Cardiac muscle cell (in vitro differentiated cells and primary cell): ENCODE measurements at regions not wholly inside any gene's neighbourhood (a gene's known extent, or its start where the extent isn't known, plus 50 kb on each side); places are given as distances from the start of the nearest gene placed in this dataset.

Experiments
- DNase-seq, 2 donors: peaks; one replicate each; pipeline versions ENCODE4 v3.0.0 to v3.0.0-alpha.2; 2010 to 2017; ENCODE audit warnings: low read depth in 1 of 2, low spot score in 1 of 2
- H3K27ac ChIP-seq: fragments of 200-600 bp; sonication (generic); 2 replicates; pipeline ENCODE4 v1.5.1; 2016
- H3K27me3 ChIP-seq: fragments of 200-600 bp; sonication (generic); 2 replicates; pipeline ENCODE4 v1.6.0; 2016; ENCODE audit warnings: control low read depth
- H3K36me3 ChIP-seq: fragments of 200-600 bp; sonication (generic); 2 replicates; pipeline ENCODE4 v1.5.1; 2016; ENCODE audit warnings: control low read depth
- H3K4me1 ChIP-seq: fragments of 200-600 bp; sonication (generic); 2 replicates; pipeline ENCODE4 v1.8.1; 2017; ENCODE audit warnings: low read depth, mild to moderate bottlenecking, mixed run types
- H3K4me3 ChIP-seq: fragments of 200-600 bp; sonication (generic); 2 replicates; pipeline ENCODE4 v1.5.1; 2016; ENCODE audit warnings: mild to moderate bottlenecking
- H3K9me3 ChIP-seq: fragments of 200-600 bp; sonication (generic); 2 replicates; pipeline ENCODE4 v1.5.1; 2017; ENCODE audit warnings: low read depth, mild to moderate bottlenecking, control low read depth
- TF ChIP-seq, protein P1 (sequence below): IDR thresholded peaks from 2 replicates; pipeline ENCODE4 v1.5.1; 2012; ENCODE audit warnings: low read depth, mild to moderate bottlenecking, low read length

GRCh38 chr2:151197184-151198108 is 64.2 kb downstream of the RBM43 start:
- no peak overlapping the region for H3K27ac ChIP-seq
- TF ChIP-seq, protein P1, sequence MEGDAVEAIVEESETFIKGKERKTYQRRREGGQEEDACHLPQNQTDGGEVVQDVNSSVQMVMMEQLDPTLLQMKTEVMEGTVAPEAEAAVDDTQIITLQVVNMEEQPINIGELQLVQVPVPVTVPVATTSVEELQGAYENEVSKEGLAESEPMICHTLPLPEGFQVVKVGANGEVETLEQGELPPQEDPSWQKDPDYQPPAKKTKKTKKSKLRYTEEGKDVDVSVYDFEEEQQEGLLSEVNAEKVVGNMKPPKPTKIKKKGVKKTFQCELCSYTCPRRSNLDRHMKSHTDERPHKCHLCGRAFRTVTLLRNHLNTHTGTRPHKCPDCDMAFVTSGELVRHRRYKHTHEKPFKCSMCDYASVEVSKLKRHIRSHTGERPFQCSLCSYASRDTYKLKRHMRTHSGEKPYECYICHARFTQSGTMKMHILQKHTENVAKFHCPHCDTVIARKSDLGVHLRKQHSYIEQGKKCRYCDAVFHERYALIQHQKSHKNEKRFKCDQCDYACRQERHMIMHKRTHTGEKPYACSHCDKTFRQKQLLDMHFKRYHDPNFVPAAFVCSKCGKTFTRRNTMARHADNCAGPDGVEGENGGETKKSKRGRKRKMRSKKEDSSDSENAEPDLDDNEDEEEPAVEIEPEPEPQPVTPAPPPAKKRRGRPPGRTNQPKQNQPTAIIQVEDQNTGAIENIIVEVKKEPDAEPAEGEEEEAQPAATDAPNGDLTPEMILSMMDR: no peak
- no peaks in the 10 kb centered on the region for H3K9me3 ChIP-seq
- no peak for DNase-seq
- H3K27me3 ChIP-seq: no peaks in the 10 kb centered on the region
- no peak overlapping the region for H3K4me3 ChIP-seq
- H3K36me3 ChIP-seq: no peaks in the 10 kb centered on the region
- no peaks in the 10 kb centered on the region for H3K4me1 ChIP-seq

- Histone ChIP-seq H3K27me3 (no peaks in the 10 kb centered on the region), H3K4me1 (no peaks in the 10 kb centered on the region), H3K27ac (no peak overlapping the region), H3K4me3 (no peak overlapping the region), H3K9me3 (no peaks in the 10 kb centered on the region), H3K36me3 (no peaks in the 10 kb centered on the region)
- no peak for DNase-seq
- TF ChIP-seq, protein P1: no peak
Measured at GRCh38 chr2:151193576-151193975, 68.1 kb downstream of the RBM43 start.

DNA sequence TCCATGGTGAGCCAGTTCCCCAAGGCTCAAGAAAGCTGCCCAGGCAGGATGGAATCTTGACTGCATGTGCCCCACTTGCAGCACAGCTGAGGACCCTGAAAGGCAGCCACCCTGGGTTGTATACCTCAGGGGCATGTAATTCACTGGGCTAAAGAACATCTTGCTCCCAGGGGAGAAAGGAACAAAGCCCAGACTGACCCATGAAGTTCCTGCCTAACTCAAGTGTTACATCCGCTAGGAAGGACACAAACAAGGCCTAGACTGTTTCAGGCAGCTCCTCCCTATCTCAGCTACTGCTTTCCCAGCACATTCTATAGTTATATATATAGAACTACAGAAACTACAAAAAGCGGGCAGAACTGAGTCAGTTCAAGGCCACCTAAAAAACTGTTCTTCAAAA is 69.0 kb downstream of the RBM43 start:
- no peaks in the 10 kb centered on the region for H3K9me3 ChIP-seq
- no peak overlapping the region for H3K27ac ChIP-seq
- TF ChIP-seq, protein P1: no peak
- no peaks in the 10 kb centered on the region for H3K27me3 ChIP-seq
- H3K4me3 ChIP-seq: no peak overlapping the region
- no peaks in the 10 kb centered on the region for H3K4me1 ChIP-seq
- DNase-seq: no peak
- no peaks in the 10 kb centered on the region for H3K36me3 ChIP-seq

- no peaks in the 10 kb centered on the region for H3K9me3 ChIP-seq
- TF ChIP-seq, protein P1: no peak
- no peak for DNase-seq
Measured at GRCh38 chr2:151191001-151191400, 70.7 kb downstream of the RBM43 start.

GRCh38 chr2:151189125-151189524 is 72.5 kb downstream of the RBM43 start:
- no peak overlapping the region for H3K4me3 ChIP-seq
- TF ChIP-seq, protein P1: no peak
- no peaks in the 10 kb centered on the region for H3K36me3 ChIP-seq
- no peaks in the 10 kb centered on the region for H3K9me3 ChIP-seq
- no peaks in the 10 kb centered on the region for H3K4me1 ChIP-seq
- H3K27me3 ChIP-seq: no peaks in the 10 kb centered on the region
- DNase-seq: no peak
- no peak overlapping the region for H3K27ac ChIP-seq

More at GRCh38 chr2:151191001-151191400, 70.7 kb downstream of the RBM43 start:
- Histone ChIP-seq H3K36me3 (no peaks in the 10 kb centered on the region), H3K27ac (no peak overlapping the region), H3K4me1 (no peaks in the 10 kb centered on the region), H3K27me3 (no peaks in the 10 kb centered on the region), H3K4me3 (no peak overlapping the region)
